HCT116 (cell line): ENCODE measurements at regions not wholly inside any gene's neighbourhood (a gene's known extent, or its start where the extent isn't known, plus 50 kb on each side); places are given as distances from the start of the nearest gene placed in this dataset.

Experiments used
- ATAC-seq: fragments of 200-7000 bp; cut with Tn5 transposase; 2 replicates; pipeline ENCODE4 v1.9.1; 2020; ENCODE audit warnings: mild to moderate bottlenecking, moderate library complexity
- BruUV-seq: library from RNA; stranded (reverse); fragments of 400-500 nt; replicated peaks from 2 replicates; lab custom pipeline; 2021; lab: Mats Ljungman, UMichigan
- CTCF ChIA-PET: fragments of 300-600 bp; sonication (Branson Sonifier 250); formaldehyde crosslinking; loops from one replicate; lab custom pipeline; 2021; ENCODE audit warnings: antibody characterized with exemption; lab: Charles Lee
- POLR2A ChIA-PET: fragments of 300-600, 350-600 bp; sonication (Branson Sonifier 250); formaldehyde crosslinking; loops from one replicate; lab custom pipeline; 2021; ENCODE audit warnings: antibody characterized with exemption; lab: Charles Lee
- RAD21 ChIA-PET, 2 experiments: fragments of 300-600 bp; sonication (Branson Sonifier 250); formaldehyde crosslinking; loops; one replicate each; lab custom pipeline; 2023; ENCODE audit warnings: low total read pairs in 2 of 2; ENCODE audit not compliant: uncharacterized antibody in 2 of 2, unreplicated experiment in 2 of 2, low non-redundant PET in 1 of 2; lab: Charles Lee
- DNase-seq: peaks from one replicate; pipeline ENCODE4 v3.0.0-alpha.2; 2010; ENCODE audit warnings: low read depth, low spot score
- H2AFZ ChIP-seq: fragments of 200-600 bp; shearing (Covaris generic), sonication (generic); 2 replicates; pipeline ENCODE4 v1.6.1; 2017; ENCODE audit warnings: low read depth, mixed run types, mixed read lengths, antibody characterized with exemption, low read length; ENCODE audit not compliant: poor library complexity, severe bottlenecking
- H3K27ac ChIP-seq: 2 replicates; pipeline ENCODE4 v1.5.1; 2012; ENCODE audit warnings: low read depth, low read length
- H3K27me3 ChIP-seq: fragments of 200-600 bp; sonication (generic); 2 replicates; pipeline ENCODE4 v1.6.1; 2016; ENCODE audit warnings: mixed run types, low read length, mixed read lengths; ENCODE audit not compliant: insufficient read depth
- H3K36me3 ChIP-seq, 2 experiments: fragments of 200-500 bp in 1 of 2; fragments of 200-600 bp in 1 of 2; sonication (Bioruptor generic) in 1 of 2; sonication (generic) in 1 of 2; 2 replicates each; pipeline versions ENCODE4 v1.5.1 to v1.6.1; 2014 to 2016; ENCODE audit warnings: low read length in 2 of 2, inconsistent platforms in 1 of 2, mixed read lengths in 1 of 2, mixed run types in 1 of 2; ENCODE audit not compliant: insufficient read depth in 2 of 2, control insufficient read depth in 1 of 2
- H3K4me1 ChIP-seq, 2 experiments: fragments of 200-600 bp in 1 of 2; sonication (generic) in 1 of 2; 2 replicates each; pipeline versions ENCODE4 v1.5.1 to v1.6.1; 2012 to 2017; ENCODE audit warnings: low read length in 2 of 2, inconsistent platforms in 1 of 2, mild to moderate bottlenecking in 1 of 2, mixed read lengths in 1 of 2, mixed run types in 1 of 2, moderate library complexity in 1 of 2; ENCODE audit not compliant: insufficient read depth in 2 of 2, control insufficient read depth in 1 of 2
- H3K4me2 ChIP-seq: fragments of 200-600 bp; sonication (generic); 2 replicates; pipeline ENCODE4 v1.6.1; 2017; ENCODE audit warnings: mixed run types, low read length, mixed read lengths
- H3K4me3 ChIP-seq, 2 experiments: fragments of 200-600 bp in 1 of 2; sonication (generic) in 1 of 2; replicated peaks in 1 of 2; 2 replicates each; pipeline ENCODE4 v1.5.1; 2011 to 2016; ENCODE audit warnings: low read length in 2 of 2, control low read depth in 1 of 2, low read depth in 1 of 2, mild to moderate bottlenecking in 1 of 2, mixed read lengths in 1 of 2, mixed run types in 1 of 2
- H3K79me2 ChIP-seq: fragments of 200-600 bp; sonication (generic); 2 replicates; pipeline ENCODE4 v1.6.1; 2017; ENCODE audit warnings: mild to moderate bottlenecking, mixed run types, low read length, moderate library complexity, mixed read lengths; ENCODE audit not compliant: insufficient read depth
- H3K9ac ChIP-seq: fragments of 200-600 bp; sonication (generic); 2 replicates; pipeline ENCODE4 v1.6.1; 2016; ENCODE audit warnings: low read length, mixed read lengths
- H3K9me2 ChIP-seq: fragments of 200-600 bp; sonication (generic), shearing (Covaris generic); 2 replicates; pipeline ENCODE4 v1.6.1; 2017; ENCODE audit warnings: mixed run types, mild to moderate bottlenecking, moderate library complexity; ENCODE audit not compliant: insufficient read depth
- H3K9me3 ChIP-seq, 2 experiments: fragments of 200-500 bp in 1 of 2; fragments of 200-600 bp in 1 of 2; sonication (Bioruptor generic) in 1 of 2; sonication (generic) in 1 of 2; 2 replicates each; pipeline ENCODE4 v1.6.1; 2014 to 2017; ENCODE audit warnings: low read length in 2 of 2, mixed read lengths in 2 of 2, inconsistent platforms in 1 of 2, low read depth in 1 of 2, mild to moderate bottlenecking in 1 of 2, mixed run types in 1 of 2, moderate library complexity in 1 of 2; ENCODE audit not compliant: control insufficient read depth in 1 of 2, insufficient read depth in 1 of 2
- H4K20me1 ChIP-seq: fragments of 200-600 bp; sonication (generic), shearing (Covaris generic); 2 replicates; pipeline ENCODE4 v1.6.1; 2017; ENCODE audit warnings: mixed run types, mild to moderate bottlenecking, moderate library complexity; ENCODE audit not compliant: insufficient read depth
- ATF3 ChIP-seq: IDR thresholded peaks from 2 replicates; pipeline ENCODE4 v1.6.1; 2012
- CBX3 ChIP-seq: IDR thresholded peaks from 2 replicates; pipeline ENCODE4 v1.6.1; 2012; ENCODE audit warnings: low read depth
- ELF1 ChIP-seq: IDR thresholded peaks from 2 replicates; pipeline ENCODE4 v1.6.1; 2012; ENCODE audit warnings: low read depth, borderline replicate concordance
- EZH2phosphoT487 ChIP-seq: fragments of 200-600 bp; IDR thresholded peaks from 2 replicates; pipeline ENCODE4 v1.6.1; 2018; ENCODE audit warnings: antibody characterized with exemption, borderline replicate concordance
- FOSL1 ChIP-seq: IDR thresholded peaks from 2 replicates; pipeline ENCODE4 v1.6.1; 2012; ENCODE audit warnings: low read depth
- POLR2A ChIP-seq: IDR thresholded peaks from 2 replicates; pipeline ENCODE4 v1.7.0; 2011; ENCODE audit warnings: borderline replicate concordance; ENCODE audit not compliant: insufficient read depth, insufficient read length; ENCODE audit errors: extremely low read depth
- REST ChIP-seq: IDR thresholded peaks from 2 replicates; pipeline ENCODE4 v1.6.1; 2012; ENCODE audit warnings: low read depth
- SIN3A ChIP-seq: IDR thresholded peaks from 2 replicates; pipeline ENCODE4 v1.6.1; 2012; ENCODE audit warnings: low read depth
- YY1 ChIP-seq: IDR thresholded peaks from 2 replicates; pipeline ENCODE4 v1.6.1; 2011; ENCODE audit warnings: low read length, low read depth, moderate library complexity, mild to moderate bottlenecking; ENCODE audit not compliant: insufficient replicate concordance; ENCODE audit errors: extremely low read depth
- intact Hi-C: fragments of 100-400 bp; cut with micrococcal nuclease; formaldehyde crosslinking; loops from 2 replicates; pipeline ENCODE4 v1.10.0; 2022

- Histone ChIP-seq H3K79me2 (no peaks in the 10 kb centered on the region), H4K20me1 (no peaks in the 10 kb centered on the region), H2AFZ (no peak overlapping the region), H3K4me3 (no peak overlapping the region), H3K27me3 (no peaks in the 10 kb centered on the region), H3K4me2 (no peak overlapping the region), H3K4me1 (peaks cover 0 to 12% of the 10 kb centered on the region in 2 experiments; a peak in 1 of 4 replicates), H3K9me3 (no peaks in the 10 kb centered on the region), H3K36me3 (no peaks in the 10 kb centered on the region), H3K9ac (no peak overlapping the region), H3K27ac (no peak overlapping the region), H3K9me2 (no peaks in the 10 kb centered on the region)
- no TSS peak for BruUV-seq
- intact Hi-C loops = no loop called here
- ChIA-PET CTCF (no interaction called here), RAD21 (no interaction called here), POLR2A (no interaction called here)
- TF ChIP-seq REST = no peak
- no peak for TF ChIP-seq ATF3
- no peak for TF ChIP-seq CBX3
- TF ChIP-seq SIN3A = no peak
- TF ChIP-seq POLR2A = no peak
- no peak for TF ChIP-seq FOSL1
- no peak for TF ChIP-seq YY1
- TF ChIP-seq EZH2phosphoT487 = no peak
- no peak for TF ChIP-seq ELF1
- DNase-seq (no peak), ATAC-seq (no peak)
These were observed 165.6 kb downstream of the MREG start for GRCh38 chr2:215847718-215848117.
